Ishikawa (cell line): ENCODE measurements at regions not wholly inside any gene's neighbourhood (a gene's known extent, or its start where the extent isn't known, plus 50 kb on each side); places are given as distances from the start of the nearest gene placed in this dataset.

Experiments used
- EGR1 ChIP-seq: IDR thresholded peaks from 2 replicates; pipeline ENCODE4 v1.6.1; 2012
- EP300 ChIP-seq: IDR thresholded peaks from 2 replicates; pipeline ENCODE4 v1.6.1; 2012; ENCODE audit warnings: borderline replicate concordance
- FOXM1 ChIP-seq: IDR thresholded peaks from 2 replicates; pipeline ENCODE4 v1.6.1; 2012; ENCODE audit warnings: low read depth, borderline replicate concordance
- MAX ChIP-seq: IDR thresholded peaks from 2 replicates; pipeline ENCODE4 v1.6.1; 2012
- RAD21 ChIP-seq: IDR thresholded peaks from 2 replicates; pipeline ENCODE4 v1.6.1; 2012; ENCODE audit warnings: low read depth
- REST ChIP-seq: IDR thresholded peaks from 2 replicates; pipeline ENCODE4 v1.6.1; 2012; ENCODE audit warnings: low read depth, mild to moderate bottlenecking
- TAF1 ChIP-seq: IDR thresholded peaks from 2 replicates; pipeline ENCODE4 v1.6.1; 2012; ENCODE audit warnings: low read depth, mild to moderate bottlenecking
- TCF12 ChIP-seq: IDR thresholded peaks from 2 replicates; pipeline ENCODE4 v1.6.1; 2012; ENCODE audit warnings: low read depth
- TEAD4 ChIP-seq: IDR thresholded peaks from 2 replicates; pipeline ENCODE4 v1.6.1; 2012

- TF ChIP-seq REST = no peak
- no peak for TF ChIP-seq RAD21
- TF ChIP-seq TCF12 = no peak
- TF ChIP-seq TEAD4 = no peak
- TF ChIP-seq EP300 = no peak
- TF ChIP-seq TAF1 = no peak
- no peak for TF ChIP-seq FOXM1
- TF ChIP-seq MAX = no peak
- TF ChIP-seq EGR1 = no peak
These were observed 115.3 kb upstream of the MYO3A start for GRCh38 chr10:25818751-25819150.
